HCT116 (cell line): ENCODE measurements at regions not wholly inside any gene's neighbourhood (a gene's known extent, or its start where the extent isn't known, plus 50 kb on each side); places are given as distances from the start of the nearest gene placed in this dataset.

Source experiments
- ATAC-seq: fragments of 200-7000 bp; cut with Tn5 transposase; 2 replicates; pipeline ENCODE4 v1.9.1; 2020; ENCODE audit warnings: mild to moderate bottlenecking, moderate library complexity
- BruUV-seq: library from RNA; stranded (reverse); fragments of 400-500 nt; replicated peaks from 2 replicates; lab custom pipeline; 2021; lab: Mats Ljungman, UMichigan
- CTCF ChIA-PET: fragments of 300-600 bp; sonication (Branson Sonifier 250); formaldehyde crosslinking; loops from one replicate; lab custom pipeline; 2021; ENCODE audit warnings: antibody characterized with exemption; lab: Charles Lee
- POLR2A ChIA-PET: fragments of 300-600, 350-600 bp; sonication (Branson Sonifier 250); formaldehyde crosslinking; loops from one replicate; lab custom pipeline; 2021; ENCODE audit warnings: antibody characterized with exemption; lab: Charles Lee
- RAD21 ChIA-PET, 2 experiments: fragments of 300-600 bp; sonication (Branson Sonifier 250); formaldehyde crosslinking; loops; one replicate each; lab custom pipeline; 2023; ENCODE audit warnings: low total read pairs in 2 of 2; ENCODE audit not compliant: uncharacterized antibody in 2 of 2, unreplicated experiment in 2 of 2, low non-redundant PET in 1 of 2; lab: Charles Lee
- DNase-seq: peaks from one replicate; pipeline ENCODE4 v3.0.0-alpha.2; 2010; ENCODE audit warnings: low read depth, low spot score
- H2AFZ ChIP-seq: fragments of 200-600 bp; shearing (Covaris generic), sonication (generic); 2 replicates; pipeline ENCODE4 v1.6.1; 2017; ENCODE audit warnings: low read depth, mixed run types, mixed read lengths, antibody characterized with exemption, low read length; ENCODE audit not compliant: poor library complexity, severe bottlenecking
- H3K27ac ChIP-seq: 2 replicates; pipeline ENCODE4 v1.5.1; 2012; ENCODE audit warnings: low read depth, low read length
- H3K27me3 ChIP-seq: fragments of 200-600 bp; sonication (generic); 2 replicates; pipeline ENCODE4 v1.6.1; 2016; ENCODE audit warnings: mixed run types, low read length, mixed read lengths; ENCODE audit not compliant: insufficient read depth
- H3K36me3 ChIP-seq, 2 experiments: fragments of 200-500 bp in 1 of 2; fragments of 200-600 bp in 1 of 2; sonication (Bioruptor generic) in 1 of 2; sonication (generic) in 1 of 2; 2 replicates each; pipeline versions ENCODE4 v1.5.1 to v1.6.1; 2014 to 2016; ENCODE audit warnings: low read length in 2 of 2, inconsistent platforms in 1 of 2, mixed read lengths in 1 of 2, mixed run types in 1 of 2; ENCODE audit not compliant: insufficient read depth in 2 of 2, control insufficient read depth in 1 of 2
- H3K4me1 ChIP-seq, 2 experiments: fragments of 200-600 bp in 1 of 2; sonication (generic) in 1 of 2; 2 replicates each; pipeline versions ENCODE4 v1.5.1 to v1.6.1; 2012 to 2017; ENCODE audit warnings: low read length in 2 of 2, inconsistent platforms in 1 of 2, mild to moderate bottlenecking in 1 of 2, mixed read lengths in 1 of 2, mixed run types in 1 of 2, moderate library complexity in 1 of 2; ENCODE audit not compliant: insufficient read depth in 2 of 2, control insufficient read depth in 1 of 2
- H3K4me2 ChIP-seq: fragments of 200-600 bp; sonication (generic); 2 replicates; pipeline ENCODE4 v1.6.1; 2017; ENCODE audit warnings: mixed run types, low read length, mixed read lengths
- H3K4me3 ChIP-seq, 2 experiments: fragments of 200-600 bp in 1 of 2; sonication (generic) in 1 of 2; replicated peaks in 1 of 2; 2 replicates each; pipeline ENCODE4 v1.5.1; 2011 to 2016; ENCODE audit warnings: low read length in 2 of 2, control low read depth in 1 of 2, low read depth in 1 of 2, mild to moderate bottlenecking in 1 of 2, mixed read lengths in 1 of 2, mixed run types in 1 of 2
- H3K79me2 ChIP-seq: fragments of 200-600 bp; sonication (generic); 2 replicates; pipeline ENCODE4 v1.6.1; 2017; ENCODE audit warnings: mild to moderate bottlenecking, mixed run types, low read length, moderate library complexity, mixed read lengths; ENCODE audit not compliant: insufficient read depth
- H3K9ac ChIP-seq: fragments of 200-600 bp; sonication (generic); 2 replicates; pipeline ENCODE4 v1.6.1; 2016; ENCODE audit warnings: low read length, mixed read lengths
- H3K9me2 ChIP-seq: fragments of 200-600 bp; sonication (generic), shearing (Covaris generic); 2 replicates; pipeline ENCODE4 v1.6.1; 2017; ENCODE audit warnings: mixed run types, mild to moderate bottlenecking, moderate library complexity; ENCODE audit not compliant: insufficient read depth
- H3K9me3 ChIP-seq, 2 experiments: fragments of 200-500 bp in 1 of 2; fragments of 200-600 bp in 1 of 2; sonication (Bioruptor generic) in 1 of 2; sonication (generic) in 1 of 2; 2 replicates each; pipeline ENCODE4 v1.6.1; 2014 to 2017; ENCODE audit warnings: low read length in 2 of 2, mixed read lengths in 2 of 2, inconsistent platforms in 1 of 2, low read depth in 1 of 2, mild to moderate bottlenecking in 1 of 2, mixed run types in 1 of 2, moderate library complexity in 1 of 2; ENCODE audit not compliant: control insufficient read depth in 1 of 2, insufficient read depth in 1 of 2
- H4K20me1 ChIP-seq: fragments of 200-600 bp; sonication (generic), shearing (Covaris generic); 2 replicates; pipeline ENCODE4 v1.6.1; 2017; ENCODE audit warnings: mixed run types, mild to moderate bottlenecking, moderate library complexity; ENCODE audit not compliant: insufficient read depth
- EZH2phosphoT487 ChIP-seq: fragments of 200-600 bp; IDR thresholded peaks from 2 replicates; pipeline ENCODE4 v1.6.1; 2018; ENCODE audit warnings: antibody characterized with exemption, borderline replicate concordance
- POLR2A ChIP-seq: IDR thresholded peaks from 2 replicates; pipeline ENCODE4 v1.7.0; 2011; ENCODE audit warnings: borderline replicate concordance; ENCODE audit not compliant: insufficient read depth, insufficient read length; ENCODE audit errors: extremely low read depth
- ZFX ChIP-seq: fragments of 450-650 bp; IDR thresholded peaks from 2 replicates; pipeline ENCODE4 v1.6.1; 2017
- intact Hi-C: fragments of 100-400 bp; cut with micrococcal nuclease; formaldehyde crosslinking; loops from 2 replicates; pipeline ENCODE4 v1.10.0; 2022
- TF ChIP-seq, protein P1 (sequence below): IDR thresholded peaks from 2 replicates; pipeline ENCODE4 v1.6.1; 2012

DNA sequence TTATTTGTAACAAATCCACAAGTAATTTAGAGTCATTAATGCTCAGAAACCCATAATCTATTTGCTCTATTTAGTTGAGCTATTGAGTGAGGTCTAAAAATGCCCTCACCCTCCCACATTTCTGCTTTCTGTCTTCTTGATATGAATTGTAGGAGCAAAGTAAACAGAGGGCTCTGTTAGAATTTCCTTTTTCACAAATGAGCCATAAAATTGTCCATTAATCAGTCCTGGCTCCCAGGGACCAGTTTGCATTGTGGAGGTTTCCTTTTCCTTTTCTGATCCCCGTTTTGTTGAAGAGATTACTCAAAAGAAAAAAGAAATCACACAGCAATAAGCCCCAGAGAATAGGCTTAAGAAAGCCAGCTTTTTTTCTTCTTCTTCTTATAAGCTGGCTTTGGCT lies 476.7 kb downstream of the EPHA4 start:
- Histone ChIP-seq H3K36me3 (no peaks in the 10 kb centered on the region), H3K4me2 (no peak overlapping the region), H3K27me3 (peaks cover 3% of the 10 kb centered on the region), H3K9me3 (no peaks in the 10 kb centered on the region), H3K79me2 (no peaks in the 10 kb centered on the region), H3K9ac (no peak overlapping the region), H2AFZ (no peak overlapping the region), H3K4me1 (no peaks in the 10 kb centered on the region), H3K9me2 (no peaks in the 10 kb centered on the region), H3K4me3 (no peak overlapping the region), H4K20me1 (no peaks in the 10 kb centered on the region), H3K27ac (no peak overlapping the region)
- intact Hi-C loops, result no loop called here
- RAD21 ChIA-PET, result no interaction called here
- no TSS peak for BruUV-seq
- POLR2A ChIA-PET, result no interaction called here
- ATAC-seq (no peak), DNase-seq (no peak)
- TF ChIP-seq ZFX (no peak), EZH2phosphoT487 (no peak), POLR2A (no peak)
- TF ChIP-seq, protein P1, sequence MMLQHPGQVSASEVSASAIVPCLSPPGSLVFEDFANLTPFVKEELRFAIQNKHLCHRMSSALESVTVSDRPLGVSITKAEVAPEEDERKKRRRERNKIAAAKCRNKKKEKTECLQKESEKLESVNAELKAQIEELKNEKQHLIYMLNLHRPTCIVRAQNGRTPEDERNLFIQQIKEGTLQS, result no peak
- CTCF ChIA-PET, result no interaction called here

DNA sequence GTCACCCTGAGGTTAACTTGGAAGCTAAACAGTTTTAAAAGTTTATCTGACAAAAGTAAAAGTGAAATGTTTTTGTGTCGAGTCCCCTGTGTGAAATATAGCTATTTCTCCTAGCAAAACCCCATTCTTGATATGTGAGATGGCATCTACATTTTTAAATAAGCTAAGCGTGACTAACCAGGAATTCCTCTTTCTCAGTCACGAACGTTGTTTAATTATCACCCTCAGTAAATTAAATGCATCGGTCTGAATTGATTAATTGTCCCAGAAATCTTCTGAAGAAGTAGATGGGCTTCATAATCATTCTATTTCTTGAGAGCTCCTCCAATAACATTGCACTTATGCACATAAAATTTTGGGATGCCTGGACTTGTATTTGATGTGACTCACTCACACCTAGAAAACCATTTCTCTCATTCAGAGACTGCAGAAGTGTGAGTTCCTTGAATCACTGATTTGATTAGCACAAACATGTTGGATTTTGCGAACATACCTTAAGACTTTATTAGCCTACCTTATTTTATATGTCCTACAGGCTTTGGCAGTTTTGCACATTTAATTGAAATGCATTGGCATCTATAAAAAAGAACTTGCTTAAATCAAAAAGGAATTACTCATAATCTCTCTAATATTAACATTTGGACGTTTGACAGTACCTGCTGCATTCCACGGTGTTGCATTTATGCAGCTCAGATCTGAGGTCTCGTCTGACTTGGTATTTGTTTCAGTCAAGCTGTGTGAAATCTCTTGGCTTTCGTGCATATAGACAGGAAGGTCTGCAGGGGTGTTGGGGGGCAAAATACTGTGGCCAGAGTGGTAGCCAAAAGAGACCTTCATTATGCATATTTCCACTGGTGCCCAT lies 475.2 kb downstream of the EPHA4 start:
- ATAC-seq (no peak), DNase-seq (no peak)
- no peak overlapping the region for H2AFZ ChIP-seq
- POLR2A ChIA-PET, result no interaction called here
- RAD21 ChIA-PET, result no interaction called here
- H3K9ac ChIP-seq, result no peak overlapping the region
- CTCF ChIA-PET, result no interaction called here
- H4K20me1 ChIP-seq, result no peaks in the 10 kb centered on the region
- no peak overlapping the region for H3K27ac ChIP-seq
- peaks cover 3% of the 10 kb centered on the region for H3K27me3 ChIP-seq
- intact Hi-C loops, result no loop called here
- H3K4me2 ChIP-seq, result no peak overlapping the region
- no peaks in the 10 kb centered on the region for H3K9me2 ChIP-seq
- H3K4me1 ChIP-seq, result no peaks in the 10 kb centered on the region
- H3K4me3 ChIP-seq, result no peak overlapping the region
- BruUV-seq, result no TSS peak
- no peak for TF ChIP-seq POLR2A
- TF ChIP-seq, all 23 proteins: peak for 0
- H3K9me3 ChIP-seq, result no peaks in the 10 kb centered on the region
- H3K36me3 ChIP-seq, result no peaks in the 10 kb centered on the region
- no peaks in the 10 kb centered on the region for H3K79me2 ChIP-seq
